ENCODE measurements at regions not wholly inside any gene's neighbourhood (a gene's known extent, or its start where the extent isn't known, plus 50 kb on each side); places are given as distances from the start of the nearest gene placed in this dataset.

DNA sequence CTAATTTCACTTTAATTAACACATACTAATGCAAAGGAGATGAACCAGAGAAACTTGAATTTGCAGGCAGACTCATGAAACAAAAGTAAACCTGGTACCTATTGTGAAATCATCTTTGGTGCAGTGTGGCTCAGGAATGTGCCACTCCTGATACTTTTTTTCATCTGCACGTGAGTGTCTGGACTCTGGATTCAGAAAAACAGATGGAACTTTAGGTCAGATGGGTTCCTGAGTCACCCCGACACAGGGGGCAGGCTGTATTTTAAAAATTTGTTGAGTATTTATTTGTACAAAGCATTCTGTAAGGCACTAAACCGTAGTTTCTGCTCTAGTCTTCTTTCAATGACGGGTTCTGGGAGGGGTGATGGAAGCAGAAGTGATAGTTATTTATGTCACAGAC, 52.2 kb upstream of the TUT7 start:
- H3K36me3 ChIP-seq, result no peaks in the 10 kb centered on the region
- no peak for DNase-seq
- no peak overlapping the region for H3K27ac ChIP-seq
- peaks cover 0 to 20% (median 0%) of the 10 kb centered on the region in 7 donors for H3K27me3 ChIP-seq (replicated peaks in 1 of 7)
- intact Hi-C loops (cut with DNase I; ENCODE audit: low total_unique reads), result no loop called here
- no peak overlapping the region for H3K4me3 ChIP-seq
- TF ChIP-seq, protein P1, sequence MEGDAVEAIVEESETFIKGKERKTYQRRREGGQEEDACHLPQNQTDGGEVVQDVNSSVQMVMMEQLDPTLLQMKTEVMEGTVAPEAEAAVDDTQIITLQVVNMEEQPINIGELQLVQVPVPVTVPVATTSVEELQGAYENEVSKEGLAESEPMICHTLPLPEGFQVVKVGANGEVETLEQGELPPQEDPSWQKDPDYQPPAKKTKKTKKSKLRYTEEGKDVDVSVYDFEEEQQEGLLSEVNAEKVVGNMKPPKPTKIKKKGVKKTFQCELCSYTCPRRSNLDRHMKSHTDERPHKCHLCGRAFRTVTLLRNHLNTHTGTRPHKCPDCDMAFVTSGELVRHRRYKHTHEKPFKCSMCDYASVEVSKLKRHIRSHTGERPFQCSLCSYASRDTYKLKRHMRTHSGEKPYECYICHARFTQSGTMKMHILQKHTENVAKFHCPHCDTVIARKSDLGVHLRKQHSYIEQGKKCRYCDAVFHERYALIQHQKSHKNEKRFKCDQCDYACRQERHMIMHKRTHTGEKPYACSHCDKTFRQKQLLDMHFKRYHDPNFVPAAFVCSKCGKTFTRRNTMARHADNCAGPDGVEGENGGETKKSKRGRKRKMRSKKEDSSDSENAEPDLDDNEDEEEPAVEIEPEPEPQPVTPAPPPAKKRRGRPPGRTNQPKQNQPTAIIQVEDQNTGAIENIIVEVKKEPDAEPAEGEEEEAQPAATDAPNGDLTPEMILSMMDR (IDR thresholded peaks at IDR 0.05 in 8 of 11, conservative IDR thresholded peaks at IDR 0.05 in 3 of 11), result no peak
- TF ChIP-seq POLR2A (IDR thresholded peaks at IDR 0.05), result no peak
- TF ChIP-seq POLR2AphosphoS5 (IDR thresholded peaks at IDR 0.05), result no peak
- whole genome bisulfite sequencing, 5 donors, result 60 to 80% (median 69%) methylated on average over 4 of the region's 4 CpGs
- no peaks in the 10 kb centered on the region for H3K9me3 ChIP-seq
- no peaks in the 10 kb centered on the region for H3K4me1 ChIP-seq

DNA sequence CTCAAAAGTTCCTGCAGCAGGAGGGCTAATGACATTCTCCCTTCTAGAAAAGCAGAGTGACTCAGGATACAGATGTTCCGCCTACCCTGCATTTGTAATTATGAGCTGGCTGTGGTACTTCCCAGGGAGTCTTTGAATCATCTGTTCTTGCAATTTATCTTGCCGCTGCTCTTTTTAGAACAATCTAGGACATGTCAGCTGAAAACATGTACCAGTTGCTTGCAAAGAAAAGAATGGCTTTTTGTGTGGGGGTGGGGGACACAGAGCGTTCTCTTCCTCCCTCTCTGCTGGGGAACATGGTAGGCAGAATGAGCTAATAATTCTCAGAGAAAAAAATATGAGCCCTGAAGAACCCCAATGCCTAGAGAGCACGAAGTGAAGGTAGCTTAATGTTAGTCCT, 51.7 kb upstream of the TUT7 start:
- intact Hi-C loops (cut with DNase I; ENCODE audit: low total_unique reads), result no loop called here

DNA sequence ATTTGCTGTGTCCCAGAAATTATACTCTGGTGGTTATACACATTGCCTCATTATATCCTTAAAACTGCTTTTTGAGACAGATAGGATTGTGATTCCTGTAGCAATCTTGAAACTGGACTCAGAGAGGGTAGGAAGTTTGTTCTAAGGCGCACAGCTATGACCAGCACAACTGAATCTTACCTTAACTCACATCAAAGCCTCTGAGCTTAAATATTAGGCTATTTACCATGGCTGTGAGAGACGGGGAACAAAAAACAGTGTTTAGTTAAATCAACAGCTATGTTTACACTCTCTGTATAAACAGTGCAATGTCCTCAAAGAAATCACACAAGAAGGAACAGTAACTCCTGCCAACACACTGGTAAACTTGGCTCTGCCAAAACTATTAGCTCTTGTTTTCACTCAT, 50.9 kb upstream of the TUT7 start:
- DNase-seq, result no peak
- intact Hi-C loops (cut with DNase I; ENCODE audit: low total_unique reads), result no loop called here
- H3K36me3 ChIP-seq, result no peaks in the 10 kb centered on the region
- H3K27me3 ChIP-seq (replicated peaks in 1 of 7), result peaks cover 0 to 20% (median 0%) of the 10 kb centered on the region in 7 donors
- H3K4me1 ChIP-seq, result no peaks in the 10 kb centered on the region
- no peak overlapping the region for H3K27ac ChIP-seq
- TF ChIP-seq, protein P1 (IDR thresholded peaks at IDR 0.05 in 8 of 11, conservative IDR thresholded peaks at IDR 0.05 in 3 of 11), result no peak
- no peaks in the 10 kb centered on the region for H3K9me3 ChIP-seq
- H3K4me3 ChIP-seq, result no peak overlapping the region
- WGBS, 5 donors, result 80 to 86% (median 83%) methylated on average over 2 of the region's 2 CpGs

More for the DNA sequence above, 51.7 kb upstream of the TUT7 start:
- no peak for DNase-seq
- WGBS, 5 donors, result 34 to 54% (median 46%) methylated on average over 4 of the region's 4 CpGs
- Histone ChIP-seq H3K27me3 (replicated peaks in 1 of 7) (peaks cover 0 to 20% (median 0%) of the 10 kb centered on the region in 7 donors), H3K4me1 (no peaks in the 10 kb centered on the region), H3K36me3 (no peaks in the 10 kb centered on the region), H3K27ac (no peak overlapping the region), H3K9me3 (no peaks in the 10 kb centered on the region), H3K4me3 (no peak overlapping the region)
- TF ChIP-seq, protein P1 (IDR thresholded peaks at IDR 0.05 in 8 of 11, conservative IDR thresholded peaks at IDR 0.05 in 3 of 11), result no peak
- TF ChIP-seq POLR2AphosphoS5 (IDR thresholded peaks at IDR 0.05), result no peak
- TF ChIP-seq POLR2A (IDR thresholded peaks at IDR 0.05), result no peak

Small RNA genes lying in the stretch of these regions (small RNA-seq; reads per million reads assigned to genes)
- gene AL158828.1 (0 reads per million in 4 donors), gene RNU2-36P (2.7 to 5.3 (median 3.8) reads per million in 4 donors)

Measured in spleen (tissue), 11 donors.